Endothelial cell of umbilical vein (primary cell): ENCODE measurements at regions not wholly inside any gene's neighbourhood (a gene's known extent, or its start where the extent isn't known, plus 50 kb on each side); places are given as distances from the start of the nearest gene placed in this dataset.

ENCODE experiments used
- BruUV-seq: library from RNA; stranded (reverse); fragments of 400-500 nt; replicated peaks from 2 replicates; lab custom pipeline; 2021; lab: Mats Ljungman, UMichigan
- CTCF ChIA-PET: fragments of 300-600, 350-600 bp; sonication (Branson Sonifier 250); formaldehyde crosslinking; loops from one replicate; lab custom pipeline; 2021; ENCODE audit warnings: antibody characterized with exemption, inconsistent platforms; lab: Charles Lee
- POLR2A ChIA-PET: fragments of 300-600, 350-600 bp; sonication (Branson Sonifier 250); formaldehyde crosslinking; loops from one replicate; lab custom pipeline; 2021; ENCODE audit warnings: antibody characterized with exemption, inconsistent platforms; lab: Charles Lee
- DNase-seq: peaks from one replicate; pipeline ENCODE4 v3.0.0-alpha.2; 2011; ENCODE audit warnings: low read depth, low spot score
- FAIRE-seq: peaks from 2 replicates; lab custom pipeline; 2011; peaks lifted over from hg19 to GRCh38; lab: Jason Lieb, UNC
- H2AFZ ChIP-seq: 2 replicates; pipeline ENCODE4 v1.6.0; 2012; ENCODE audit warnings: low read depth, low read length, control low read depth, inconsistent platforms
- H3K27ac ChIP-seq: 2 replicates; pipeline ENCODE4 v1.5.1; 2011; ENCODE audit warnings: low read depth, mild to moderate bottlenecking, control low read depth, low read length, moderate library complexity; ENCODE audit not compliant: insufficient read depth
- H3K27me3 ChIP-seq, 2 experiments: 2 replicates each; pipeline versions ENCODE4 v1.6.0 to v1.6.1; 2011; ENCODE audit warnings: low read length in 2 of 2, mixed read lengths in 1 of 2; ENCODE audit not compliant: control insufficient read depth in 2 of 2, insufficient read depth in 2 of 2
- H3K36me3 ChIP-seq, 2 experiments: 2 replicates in 1 of 2; 3 replicates in 1 of 2; pipeline ENCODE4 v1.5.1; 2011; ENCODE audit warnings: low read length in 2 of 2, mild to moderate bottlenecking in 1 of 2, moderate library complexity in 1 of 2; ENCODE audit not compliant: control insufficient read depth in 2 of 2, insufficient read depth in 2 of 2; ENCODE audit errors: extremely low read depth in 1 of 2
- H3K4me1 ChIP-seq: 3 replicates; pipeline ENCODE4 v1.5.1; 2011; ENCODE audit warnings: mild to moderate bottlenecking, low read length; ENCODE audit not compliant: control insufficient read depth, insufficient read depth; ENCODE audit errors: extremely low read depth
- H3K4me2 ChIP-seq: 2 replicates; pipeline ENCODE4 v1.6.1; 2011; ENCODE audit warnings: low read length, control low read depth, mixed read lengths; ENCODE audit not compliant: insufficient read depth
- H3K4me3 ChIP-seq, 3 experiments: fragments of 200-600 bp in 1 of 3; sonication (generic), shearing (Covaris generic) in 1 of 3; replicated peaks in 1 of 3; 2 replicates each; pipeline ENCODE4 v1.5.1; 2011 to 2016; ENCODE audit warnings: control low read depth in 3 of 3, low read length in 3 of 3, mild to moderate bottlenecking in 2 of 3, inconsistent platforms in 1 of 3, low read depth in 1 of 3, moderate library complexity in 1 of 3; ENCODE audit not compliant: insufficient read depth in 1 of 3
- H3K79me2 ChIP-seq: 2 replicates; pipeline ENCODE4 v1.6.0; 2012; ENCODE audit warnings: low read length, inconsistent platforms; ENCODE audit not compliant: control insufficient read depth, insufficient read depth
- H3K9ac ChIP-seq: replicated peaks from 2 replicates; pipeline ENCODE3; 2011; ENCODE audit warnings: low read length, control low read depth; ENCODE audit not compliant: insufficient read depth; ENCODE audit errors: extremely low read depth
- H3K9me1 ChIP-seq: replicated peaks from 3 replicates; pipeline ENCODE4 v1.6.0; 2011; ENCODE audit warnings: mild to moderate bottlenecking, low read length; ENCODE audit not compliant: control insufficient read depth, insufficient read depth; ENCODE audit errors: extremely low read depth
- H3K9me3 ChIP-seq: replicated peaks from 2 replicates; pipeline ENCODE4 v1.5.1; 2012; ENCODE audit warnings: low read length, inconsistent platforms; ENCODE audit not compliant: control insufficient read depth, insufficient read depth
- H4K20me1 ChIP-seq: replicated peaks from 2 replicates; pipeline ENCODE3; 2011; ENCODE audit warnings: mild to moderate bottlenecking, low read length; ENCODE audit not compliant: control insufficient read depth, insufficient read depth; ENCODE audit errors: extremely low read depth
- CTCF ChIP-seq, 2 donors: IDR thresholded peaks; 1 replicate in 1 of 2; 2 replicates in 1 of 2; pipeline ENCODE4 v1.5.1; 2011; ENCODE audit warnings: low read length in 2 of 2, mild to moderate bottlenecking in 2 of 2, moderate library complexity in 2 of 2, control low read depth in 1 of 2, inconsistent platforms in 1 of 2, low read depth in 1 of 2; ENCODE audit not compliant: insufficient read depth in 1 of 2; ENCODE audit errors: extremely low read depth in 1 of 2
- EZH2 ChIP-seq: IDR thresholded peaks from 2 replicates; pipeline ENCODE4 v1.6.1; 2012; ENCODE audit warnings: borderline replicate concordance, low read depth, mild to moderate bottlenecking, moderate library complexity, low read length, inconsistent platforms; ENCODE audit not compliant: severe bottlenecking
- FOS ChIP-seq: IDR thresholded peaks from 2 replicates; pipeline ENCODE4 v1.6.1; 2011; ENCODE audit warnings: mild to moderate bottlenecking, low read length, moderate library complexity, borderline replicate concordance; ENCODE audit not compliant: insufficient read depth
- GATA2 ChIP-seq: IDR thresholded peaks from 2 replicates; pipeline ENCODE4 v1.7.0; 2011; ENCODE audit warnings: low read depth, mild to moderate bottlenecking, moderate library complexity, mixed read lengths, low read length; ENCODE audit not compliant: insufficient read length, insufficient read depth
- JUN ChIP-seq: IDR thresholded peaks from 2 replicates; pipeline ENCODE4 v1.6.1; 2011; ENCODE audit warnings: borderline replicate concordance, low read depth; ENCODE audit not compliant: insufficient read length, insufficient read depth
- MAX ChIP-seq: IDR thresholded peaks from 2 replicates; pipeline ENCODE4 v1.6.1; 2011; ENCODE audit not compliant: insufficient read depth, insufficient read length
- MYC ChIP-seq: IDR thresholded peaks from one replicate; pipeline ENCODE4 v1.6.1; 2011; ENCODE audit warnings: mild to moderate bottlenecking, low read depth, low read length
- POLR2A ChIP-seq: IDR thresholded peaks from 2 replicates; pipeline ENCODE4 v1.6.1; 2012; ENCODE audit warnings: low read depth, mild to moderate bottlenecking, control low read depth, low read length
- POLR2AphosphoS5 ChIP-seq: IDR thresholded peaks from 2 replicates; pipeline ENCODE4 v1.6.1; 2012; ENCODE audit warnings: low read depth, mild to moderate bottlenecking, control low read depth, low read length, moderate library complexity; ENCODE audit not compliant: insufficient read depth
- dilution Hi-C: fragments of 300-500 bp; cut with MboI; formaldehyde crosslinking; loops from one replicate; pipeline ENCODE4 v1.15.0; 2019; ENCODE audit warnings: low sequenced_read_pairs; ENCODE audit not compliant: extremely low pct_ligation_motif_present
- intact Hi-C: fragments of 100-400 bp; cut with micrococcal nuclease; formaldehyde crosslinking; loops from one replicate; pipeline ENCODE4 v1.10.0; 2022

GRCh38 chr9:23254404-23255184, 571.4 kb downstream of the ELAVL2 start:
- CTCF ChIA-PET, result no interaction called here
- no peak for TF ChIP-seq POLR2AphosphoS5
- TF ChIP-seq EZH2, result no peak
- no peak for TF ChIP-seq JUN
- no peak for TF ChIP-seq POLR2A
- no peak for TF ChIP-seq CTCF (IDR thresholded peaks at IDR 0.05; ENCODE audit: extremely low read depth in 1 of 2, insufficient read depth in 1 of 2, low read depth in 1 of 2, low read length in 2 of 2)
- no peak for TF ChIP-seq FOS
- TF ChIP-seq MAX, result no peak
- no peak for TF ChIP-seq MYC
- no peak for TF ChIP-seq GATA2
- POLR2A ChIA-PET, result no interaction called here
- H3K9me3 ChIP-seq, result no peaks in the 10 kb centered on the region
- FAIRE-seq (no peak), DNase-seq (no peak)
- no peak overlapping the region for H3K9ac ChIP-seq
- H3K79me2 ChIP-seq, result no peaks in the 10 kb centered on the region
- H3K4me2 ChIP-seq, result no peak overlapping the region
- H3K9me1 ChIP-seq, result no peaks in the 10 kb centered on the region
- BruUV-seq, result no TSS peak
- H3K4me3 ChIP-seq, result no peak overlapping the region
- H3K36me3 ChIP-seq, result no peaks in the 10 kb centered on the region
- no peaks in the 10 kb centered on the region for H3K4me1 ChIP-seq
- H3K27ac ChIP-seq, result no peak overlapping the region
- dilution Hi-C loops (no loop called here), intact Hi-C loops (no loop called here)
- H4K20me1 ChIP-seq, result no peaks in the 10 kb centered on the region
- H3K27me3 ChIP-seq, result no peaks in the 10 kb centered on the region
- H2AFZ ChIP-seq, result no peak overlapping the region
